ENCODE measurements at regions not wholly inside any gene's neighbourhood (a gene's known extent, or its start where the extent isn't known, plus 50 kb on each side); places are given as distances from the start of the nearest gene placed in this dataset.

DNA sequence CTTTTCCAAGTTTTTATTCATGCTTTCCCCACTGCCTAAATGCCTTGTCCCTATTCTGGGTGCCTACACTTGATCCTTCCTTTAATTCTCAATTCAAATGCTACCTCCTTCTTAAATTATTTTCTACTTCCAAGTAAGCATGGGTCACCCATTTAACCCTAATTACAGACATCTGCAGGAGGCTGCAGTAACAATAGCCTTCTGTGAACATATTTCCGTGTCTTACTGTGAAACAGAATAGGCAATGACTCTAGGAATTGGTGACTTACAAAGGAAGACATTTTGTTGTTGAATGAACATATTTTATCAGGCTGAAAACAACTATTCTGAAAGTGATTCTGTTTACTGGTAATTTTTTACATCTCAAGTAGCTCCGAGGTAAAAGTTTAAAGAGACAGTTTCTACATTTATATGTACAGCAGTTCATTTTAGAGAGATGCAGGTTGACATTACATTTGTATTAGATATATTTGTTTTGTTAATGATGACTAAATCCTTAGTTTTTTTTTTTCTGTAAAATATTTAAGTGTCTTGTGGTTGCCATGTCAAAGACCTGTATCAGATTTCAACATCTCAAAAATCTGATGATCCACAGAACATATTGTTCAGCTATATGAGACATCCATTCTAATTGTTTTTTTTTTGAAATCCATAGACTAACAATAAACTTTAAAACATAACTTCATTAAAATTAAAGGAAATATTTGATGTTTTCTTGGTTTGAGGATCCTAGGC is 316.8 kb downstream of the CASP12 start:
- DNase-seq (ENCODE audit: low spot score), result no peak
- Histone ChIP-seq H3K79me2 (ENCODE audit: insufficient read depth, low read depth, low read length) (no peaks in the 10 kb centered on the region), H3K4me1 (ENCODE audit: insufficient read depth, low read length, poor library complexity, severe bottlenecking) (no peaks in the 10 kb centered on the region), H3K4me2 (ENCODE audit: low read length) (no peak overlapping the region), H3K27ac (ENCODE audit: low read depth, low read length, poor library complexity, severe bottlenecking) (no peak overlapping the region), H3K36me3 (ENCODE audit: insufficient read depth, low read length) (no peaks in the 10 kb centered on the region), H3K9me3 (ENCODE audit: low read length) (no peaks in the 10 kb centered on the region), H2AFZ (ENCODE audit: low read length) (no peak overlapping the region), H4K20me1 (ENCODE audit: insufficient read depth, low read length) (no peaks in the 10 kb centered on the region), H3K9me2 (ENCODE audit: insufficient read depth, low read length) (no peaks in the 10 kb centered on the region), H3K4me3 (ENCODE audit: low read depth, low read length, poor library complexity, severe bottlenecking) (no peak overlapping the region)
- TF ChIP-seq, protein P1, sequence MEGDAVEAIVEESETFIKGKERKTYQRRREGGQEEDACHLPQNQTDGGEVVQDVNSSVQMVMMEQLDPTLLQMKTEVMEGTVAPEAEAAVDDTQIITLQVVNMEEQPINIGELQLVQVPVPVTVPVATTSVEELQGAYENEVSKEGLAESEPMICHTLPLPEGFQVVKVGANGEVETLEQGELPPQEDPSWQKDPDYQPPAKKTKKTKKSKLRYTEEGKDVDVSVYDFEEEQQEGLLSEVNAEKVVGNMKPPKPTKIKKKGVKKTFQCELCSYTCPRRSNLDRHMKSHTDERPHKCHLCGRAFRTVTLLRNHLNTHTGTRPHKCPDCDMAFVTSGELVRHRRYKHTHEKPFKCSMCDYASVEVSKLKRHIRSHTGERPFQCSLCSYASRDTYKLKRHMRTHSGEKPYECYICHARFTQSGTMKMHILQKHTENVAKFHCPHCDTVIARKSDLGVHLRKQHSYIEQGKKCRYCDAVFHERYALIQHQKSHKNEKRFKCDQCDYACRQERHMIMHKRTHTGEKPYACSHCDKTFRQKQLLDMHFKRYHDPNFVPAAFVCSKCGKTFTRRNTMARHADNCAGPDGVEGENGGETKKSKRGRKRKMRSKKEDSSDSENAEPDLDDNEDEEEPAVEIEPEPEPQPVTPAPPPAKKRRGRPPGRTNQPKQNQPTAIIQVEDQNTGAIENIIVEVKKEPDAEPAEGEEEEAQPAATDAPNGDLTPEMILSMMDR (conservative IDR thresholded peaks at IDR 0.05; ENCODE audit: low read length), result no peak
- TF ChIP-seq EZH2phosphoT487 (IDR thresholded peaks at IDR 0.05; ENCODE audit: borderline replicate concordance, low read depth, low read length), result no peak
- intact Hi-C loops (cut with micrococcal nuclease; ENCODE audit: unreplicated experiment), result no loop called here
- POLR2A ChIA-PET, result interaction anchor here (0.6 kb wide), 1 partner anchor 113 kb away, joined by 4 read pairs; no protein-coding TSS in a partner anchor
- CTCF ChIA-PET (ENCODE audit: unreplicated experiment), result no interaction called here
- BruUV-seq (replicated peaks), result no TSS peak

DNA sequence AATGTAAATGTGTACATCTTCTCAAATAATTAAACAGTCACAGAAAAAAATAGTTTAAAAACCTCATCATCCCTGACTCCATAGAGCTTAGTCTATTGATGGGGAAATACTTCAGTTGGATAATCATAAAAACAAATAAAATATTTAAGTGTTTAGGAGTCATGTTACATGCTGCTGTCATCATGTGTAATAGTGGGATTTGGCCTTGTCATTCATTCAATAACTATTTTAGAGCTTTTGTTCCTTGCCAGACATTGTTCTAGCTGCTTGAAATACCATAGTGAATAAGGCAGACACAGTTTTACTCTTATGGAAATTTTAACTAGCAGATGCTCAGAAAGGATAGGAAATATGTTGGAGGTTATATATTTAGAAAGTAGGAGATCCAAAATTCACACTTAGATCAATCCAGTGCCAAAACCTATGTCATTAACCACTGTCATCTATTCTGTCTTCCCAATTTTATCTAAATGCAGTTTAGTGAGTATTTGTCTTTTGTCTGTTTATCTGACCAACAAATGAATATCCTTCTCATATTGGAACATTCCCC is 324.7 kb downstream of the CASP12 start:
- no TSS peak for BruUV-seq (replicated peaks)
- TF ChIP-seq, protein P1 (conservative IDR thresholded peaks at IDR 0.05; ENCODE audit: low read length), result no peak
- TF ChIP-seq EZH2phosphoT487 (IDR thresholded peaks at IDR 0.05; ENCODE audit: borderline replicate concordance, low read depth, low read length), result no peak
- ChIA-PET POLR2A (interaction anchor here (1.0 kb wide), 1 partner anchor 9 kb away, joined by 3 read pairs; no protein-coding TSS in a partner anchor), CTCF (ENCODE audit: unreplicated experiment) (no interaction called here)
- no peak for DNase-seq (ENCODE audit: low spot score)
- no peak overlapping the region for H3K4me3 ChIP-seq (ENCODE audit: low read depth, low read length, poor library complexity, severe bottlenecking)
- intact Hi-C loops (cut with micrococcal nuclease; ENCODE audit: unreplicated experiment), result no loop called here
- no peaks in the 10 kb centered on the region for H3K4me1 ChIP-seq (ENCODE audit: insufficient read depth, low read length, poor library complexity, severe bottlenecking)
- no peak overlapping the region for H3K27ac ChIP-seq (ENCODE audit: low read depth, low read length, poor library complexity, severe bottlenecking)
- H3K9me2 ChIP-seq (ENCODE audit: insufficient read depth, low read length), result no peaks in the 10 kb centered on the region
- no peaks in the 10 kb centered on the region for H3K36me3 ChIP-seq (ENCODE audit: insufficient read depth, low read length)
- no peak overlapping the region for H2AFZ ChIP-seq (ENCODE audit: low read length)
- H3K4me2 ChIP-seq (ENCODE audit: low read length), result no peak overlapping the region
- H3K79me2 ChIP-seq (ENCODE audit: insufficient read depth, low read depth, low read length), result no peaks in the 10 kb centered on the region
- no peaks in the 10 kb centered on the region for H3K9me3 ChIP-seq (ENCODE audit: low read length)
- H4K20me1 ChIP-seq (ENCODE audit: insufficient read depth, low read length), result no peaks in the 10 kb centered on the region

DNA sequence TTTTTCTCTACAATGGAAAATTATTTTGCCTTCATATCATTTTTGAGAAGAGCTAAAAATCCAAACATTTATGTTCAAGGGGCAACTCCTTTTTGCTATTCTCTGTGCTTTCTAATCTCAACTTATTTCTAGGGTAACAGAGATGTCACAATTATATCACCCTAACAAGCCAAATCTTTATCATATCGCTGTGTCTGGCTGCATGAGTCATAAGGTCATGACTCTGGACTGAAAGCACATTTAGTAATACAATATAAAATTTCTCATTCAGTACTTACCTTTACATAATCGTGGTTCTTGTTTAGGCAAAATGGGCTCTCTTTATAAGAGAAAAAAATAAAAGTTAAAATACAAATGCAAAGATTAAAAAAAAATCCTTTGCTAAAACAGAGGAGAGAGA is 326.0 kb downstream of the CASP12 start:
- intact Hi-C loops (cut with micrococcal nuclease; ENCODE audit: unreplicated experiment), result no loop called here
- DNase-seq (ENCODE audit: low spot score), result no peak
- Histone ChIP-seq H3K9me3 (ENCODE audit: low read length) (no peaks in the 10 kb centered on the region), H3K79me2 (ENCODE audit: insufficient read depth, low read depth, low read length) (no peaks in the 10 kb centered on the region), H3K27ac (ENCODE audit: low read depth, low read length, poor library complexity, severe bottlenecking) (no peak overlapping the region), H3K9me2 (ENCODE audit: insufficient read depth, low read length) (no peaks in the 10 kb centered on the region), H3K36me3 (ENCODE audit: insufficient read depth, low read length) (no peaks in the 10 kb centered on the region), H3K4me3 (ENCODE audit: low read depth, low read length, poor library complexity, severe bottlenecking) (no peak overlapping the region), H3K4me1 (ENCODE audit: insufficient read depth, low read length, poor library complexity, severe bottlenecking) (no peaks in the 10 kb centered on the region), H2AFZ (ENCODE audit: low read length) (no peak overlapping the region), H3K4me2 (ENCODE audit: low read length) (no peak overlapping the region), H4K20me1 (ENCODE audit: insufficient read depth, low read length) (no peaks in the 10 kb centered on the region)
- BruUV-seq (replicated peaks), result no TSS peak
- POLR2A ChIA-PET, result no interaction called here
- CTCF ChIA-PET (ENCODE audit: unreplicated experiment), result no interaction called here
- TF ChIP-seq, protein P1 (conservative IDR thresholded peaks at IDR 0.05; ENCODE audit: low read length), result no peak
- no peak for TF ChIP-seq EZH2phosphoT487 (IDR thresholded peaks at IDR 0.05; ENCODE audit: borderline replicate concordance, low read depth, low read length)
